ENCODE measurements at regions not wholly inside any gene's neighbourhood (a gene's known extent, or its start where the extent isn't known, plus 50 kb on each side); places are given as distances from the start of the nearest gene placed in this dataset.

DNA sequence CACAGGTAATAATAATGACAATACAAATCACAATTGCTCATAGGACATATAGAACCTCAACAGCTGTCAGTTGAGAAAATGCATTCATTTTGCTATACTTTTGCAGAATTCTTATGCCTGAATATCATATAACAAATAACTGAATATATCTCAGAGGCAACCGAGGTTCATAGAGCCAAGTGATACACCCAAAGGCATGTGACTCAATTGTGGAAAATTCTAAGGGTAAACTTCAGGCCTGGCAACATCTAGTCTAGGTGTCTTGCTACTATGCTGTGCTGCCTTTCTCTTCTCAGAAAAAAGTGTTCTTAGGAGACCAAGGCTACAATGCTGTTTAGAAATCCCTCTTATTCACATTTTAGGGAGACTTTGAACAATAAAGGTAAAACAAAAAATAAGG is 270.7 kb downstream of the BAMBI start:
- Histone ChIP-seq H3K79me2 (ENCODE audit: insufficient read depth, low read length) (no peaks in the 10 kb centered on the region), H3K4me1 (ENCODE audit: control insufficient read depth in 1 of 2, insufficient read depth in 2 of 2, low read length in 2 of 2) (no peaks in the 10 kb centered on the region), H3K9me3 (replicated peaks in 1 of 2; ENCODE audit: control insufficient read depth in 1 of 2, insufficient read depth in 1 of 2, low read length in 2 of 2) (no peaks in the 10 kb centered on the region), H3K4me2 (replicated peaks; ENCODE audit: extremely low read depth, low read length, poor library complexity, severe bottlenecking) (no peak overlapping the region), H4K20me1 (ENCODE audit: insufficient read depth, low read length) (no peaks in the 10 kb centered on the region), H3K27ac (ENCODE audit: low read depth in 1 of 2, low read length in 2 of 2) (no peak overlapping the region), H3K4me3 (replicated peaks in 1 of 3; ENCODE audit: low read depth in 2 of 3, low read length in 3 of 3) (no peak overlapping the region), H2AFZ (ENCODE audit: insufficient read depth, low read depth, low read length, poor library complexity, severe bottlenecking) (no peak overlapping the region), H3K36me3 (replicated peaks in 1 of 2; ENCODE audit: control insufficient read depth in 1 of 2, insufficient read depth in 2 of 2, low read length in 2 of 2) (no peaks in the 10 kb centered on the region), H3K27me3 (ENCODE audit: control insufficient read depth in 2 of 2, insufficient read depth in 2 of 2, low read length in 2 of 2) (peaks cover 0 to 2% of the 10 kb centered on the region in 2 donors), H3K9ac (ENCODE audit: insufficient read depth, low read length, poor library complexity, severe bottlenecking) (no peak overlapping the region)
- no CpG with 5 or more reads among the region's 1 CpG for WGBS (ENCODE audit: insufficient coverage)
- H3K36me3 Mint-ChIP-seq, result no peaks in the 10 kb centered on the region
- H3K27me3 Mint-ChIP-seq (ENCODE audit: low read depth in 3 of 3), result peaks cover 0 to 7% (median 4%) of the 10 kb centered on the region in 3 donors
- no peaks in the 10 kb centered on the region for H3K4me1 Mint-ChIP-seq
- H3K9me3 Mint-ChIP-seq, result peaks cover 0 to 12% (median 3%) of the 10 kb centered on the region in 7 donors
- no peak overlapping the region for H3K27ac Mint-ChIP-seq
- no peak for DNase-seq
- TF ChIP-seq, protein P1, sequence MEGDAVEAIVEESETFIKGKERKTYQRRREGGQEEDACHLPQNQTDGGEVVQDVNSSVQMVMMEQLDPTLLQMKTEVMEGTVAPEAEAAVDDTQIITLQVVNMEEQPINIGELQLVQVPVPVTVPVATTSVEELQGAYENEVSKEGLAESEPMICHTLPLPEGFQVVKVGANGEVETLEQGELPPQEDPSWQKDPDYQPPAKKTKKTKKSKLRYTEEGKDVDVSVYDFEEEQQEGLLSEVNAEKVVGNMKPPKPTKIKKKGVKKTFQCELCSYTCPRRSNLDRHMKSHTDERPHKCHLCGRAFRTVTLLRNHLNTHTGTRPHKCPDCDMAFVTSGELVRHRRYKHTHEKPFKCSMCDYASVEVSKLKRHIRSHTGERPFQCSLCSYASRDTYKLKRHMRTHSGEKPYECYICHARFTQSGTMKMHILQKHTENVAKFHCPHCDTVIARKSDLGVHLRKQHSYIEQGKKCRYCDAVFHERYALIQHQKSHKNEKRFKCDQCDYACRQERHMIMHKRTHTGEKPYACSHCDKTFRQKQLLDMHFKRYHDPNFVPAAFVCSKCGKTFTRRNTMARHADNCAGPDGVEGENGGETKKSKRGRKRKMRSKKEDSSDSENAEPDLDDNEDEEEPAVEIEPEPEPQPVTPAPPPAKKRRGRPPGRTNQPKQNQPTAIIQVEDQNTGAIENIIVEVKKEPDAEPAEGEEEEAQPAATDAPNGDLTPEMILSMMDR (IDR thresholded peaks at IDR 0.05), result no peak
- intact Hi-C loops (cut with micrococcal nuclease), result no loop called here
- no peak overlapping the region for H3K4me3 Mint-ChIP-seq

DNA sequence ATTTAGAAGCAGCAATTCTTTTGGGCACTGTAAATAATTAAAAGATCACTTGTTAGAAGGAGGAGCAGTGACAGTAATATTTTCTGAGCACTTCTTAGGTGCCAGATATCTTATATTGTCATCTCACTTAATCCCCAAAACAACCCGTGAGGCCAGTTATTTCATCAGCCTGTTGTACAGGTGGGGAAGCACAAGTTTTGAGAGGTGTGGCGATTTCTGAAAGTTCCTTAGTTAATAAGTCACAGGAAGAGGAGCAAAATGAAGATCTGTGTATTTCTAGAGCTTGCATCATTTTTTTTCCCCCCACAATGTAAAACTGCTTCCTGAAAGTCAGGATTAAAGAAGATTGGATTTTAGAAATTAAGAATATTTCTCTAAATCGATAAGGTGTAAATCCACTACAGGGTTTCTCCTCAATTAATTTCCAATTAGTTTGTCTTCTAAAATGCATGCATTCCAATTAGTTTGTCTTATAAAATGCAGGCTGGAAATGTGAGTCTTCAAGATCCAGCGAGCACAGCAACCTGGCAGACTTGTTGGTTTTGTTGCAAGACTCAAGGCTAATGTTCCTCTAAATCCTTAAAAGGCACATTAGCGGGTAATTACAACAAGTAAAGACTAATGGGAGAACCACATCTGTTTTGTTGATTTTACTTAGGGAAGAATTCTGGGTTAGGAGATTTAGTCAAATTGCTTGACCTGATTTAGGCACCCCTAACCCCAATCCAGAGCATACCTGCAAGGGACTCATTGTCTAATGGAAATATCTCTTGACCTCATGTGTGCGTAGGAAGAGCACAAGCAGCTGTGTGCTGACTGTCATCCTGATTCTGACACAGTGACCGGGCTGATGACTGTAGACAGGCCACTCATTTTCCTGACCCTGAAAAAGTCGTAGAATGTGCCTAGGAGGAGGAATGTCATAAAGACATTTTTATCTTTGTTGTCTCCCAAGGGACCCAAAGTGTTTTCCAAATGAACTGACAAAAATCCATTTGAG is 272.0 kb downstream of the BAMBI start:
- H2AFZ ChIP-seq (ENCODE audit: insufficient read depth, low read depth, low read length, poor library complexity, severe bottlenecking), result no peak overlapping the region
- no peaks in the 10 kb centered on the region for H3K9me3 ChIP-seq (replicated peaks in 1 of 2; ENCODE audit: control insufficient read depth in 1 of 2, insufficient read depth in 1 of 2, low read length in 2 of 2)
- H3K4me3 ChIP-seq (replicated peaks in 1 of 3; ENCODE audit: low read depth in 2 of 3, low read length in 3 of 3), result no peak overlapping the region
- H3K27me3 ChIP-seq (ENCODE audit: control insufficient read depth in 2 of 2, insufficient read depth in 2 of 2, low read length in 2 of 2), result peaks cover 0 to 2% of the 10 kb centered on the region in 2 donors
- H3K27me3 Mint-ChIP-seq (ENCODE audit: low read depth in 3 of 3), result peaks cover 0 to 7% (median 5%) of the 10 kb centered on the region in 3 donors
- no peak overlapping the region for H3K9ac ChIP-seq (ENCODE audit: insufficient read depth, low read length, poor library complexity, severe bottlenecking)
- no peaks in the 10 kb centered on the region for H3K4me1 Mint-ChIP-seq
- no peak overlapping the region for H3K4me3 Mint-ChIP-seq
- DNase-seq, result no peak
- H3K36me3 ChIP-seq (replicated peaks in 1 of 2; ENCODE audit: control insufficient read depth in 1 of 2, insufficient read depth in 2 of 2, low read length in 2 of 2), result no peaks in the 10 kb centered on the region
- no peaks in the 10 kb centered on the region for H3K4me1 ChIP-seq (ENCODE audit: control insufficient read depth in 1 of 2, insufficient read depth in 2 of 2, low read length in 2 of 2)
- H3K36me3 Mint-ChIP-seq, result no peaks in the 10 kb centered on the region
- no peak overlapping the region for H3K27ac ChIP-seq (ENCODE audit: low read depth in 1 of 2, low read length in 2 of 2)
- H4K20me1 ChIP-seq (ENCODE audit: insufficient read depth, low read length), result no peaks in the 10 kb centered on the region
- TF ChIP-seq, protein P1 (IDR thresholded peaks at IDR 0.05), result no peak
- no peak overlapping the region for H3K27ac Mint-ChIP-seq
- peaks cover 0 to 12% (median 3%) of the 10 kb centered on the region in 7 donors for H3K9me3 Mint-ChIP-seq
- H3K79me2 ChIP-seq (ENCODE audit: insufficient read depth, low read length), result no peaks in the 10 kb centered on the region
- WGBS (ENCODE audit: insufficient coverage), result 93% methylated on average over 2 of the region's 8 CpGs
- H3K4me2 ChIP-seq (replicated peaks; ENCODE audit: extremely low read depth, low read length, poor library complexity, severe bottlenecking), result no peak overlapping the region
- intact Hi-C loops (cut with micrococcal nuclease), result no loop called here
